IMR-90 (cell line): ENCODE measurements at regions not wholly inside any gene's neighbourhood (a gene's known extent, or its start where the extent isn't known, plus 50 kb on each side); places are given as distances from the start of the nearest gene placed in this dataset.

Experiments used
- ATAC-seq: fragments of 200-7000 bp; cut with Tn5 transposase; 2 replicates; pipeline ENCODE4 v1.9.1; 2020; ENCODE audit warnings: low read depth, mild to moderate bottlenecking, moderate library complexity
- BruUV-seq: library from RNA; stranded (reverse); fragments of 400-500 nt; replicated peaks from 2 replicates; lab custom pipeline; 2021; lab: Mats Ljungman, UMichigan
- CTCF ChIA-PET: fragments of 300-600 bp; formaldehyde crosslinking; extraction: SDS; loops from one replicate; lab custom pipeline; 2021; ENCODE audit warnings: antibody characterized with exemption; lab: Yijun Ruan, JAX
- POLR2A ChIA-PET: fragments of 300-600 bp; sonication (Branson Sonifier 250); formaldehyde crosslinking; loops from one replicate; lab custom pipeline; 2022; ENCODE audit warnings: antibody characterized with exemption; ENCODE audit not compliant: unreplicated experiment; lab: Charles Lee
- DNase-seq: peaks from one replicate; pipeline ENCODE4 v3.0.0; 2013
- H2AFZ ChIP-seq: replicated peaks from 2 replicates; pipeline ENCODE3; 2013; ENCODE audit warnings: low read length, mild to moderate bottlenecking; ENCODE audit not compliant: poor library complexity
- H2AK5ac ChIP-seq: 2 replicates; pipeline ENCODE4 v1.6.1; 2013; ENCODE audit warnings: low read depth, low read length, inconsistent platforms
- H2AK9ac ChIP-seq: replicated peaks from 2 replicates; pipeline ENCODE3; 2013; ENCODE audit warnings: mild to moderate bottlenecking, low read depth, low read length, moderate library complexity; ENCODE audit not compliant: poor library complexity
- H2BK120ac ChIP-seq: 2 replicates; pipeline ENCODE4 v1.6.1; 2013; ENCODE audit warnings: low read depth, low read length, inconsistent platforms
- H2BK15ac ChIP-seq: 3 replicates; pipeline ENCODE4 v1.6.1; 2013; ENCODE audit warnings: low read depth, low read length, inconsistent platforms
- H2BK20ac ChIP-seq: 2 replicates; pipeline ENCODE4 v1.6.1; 2013; ENCODE audit warnings: low read depth, mild to moderate bottlenecking, inconsistent platforms, low read length, moderate library complexity
- H2BK5ac ChIP-seq: 2 replicates; pipeline ENCODE4 v1.6.1; 2013; ENCODE audit warnings: mild to moderate bottlenecking, low read depth, low read length, inconsistent platforms; ENCODE audit not compliant: poor library complexity, severe bottlenecking
- H3K14ac ChIP-seq: replicated peaks from 2 replicates; pipeline ENCODE4 v1.6.1; 2013; ENCODE audit warnings: low read depth, low read length, inconsistent platforms
- H3K18ac ChIP-seq: 2 replicates; pipeline ENCODE4 v1.6.1; 2013; ENCODE audit warnings: low read depth, low read length, control low read depth
- H3K23ac ChIP-seq: 2 replicates; pipeline ENCODE4 v1.6.1; 2013; ENCODE audit warnings: low read depth, low read length, inconsistent platforms
- H3K27ac ChIP-seq: 2 replicates; pipeline ENCODE4 v1.5.1; 2013; ENCODE audit warnings: mild to moderate bottlenecking, control low read depth, low read length; ENCODE audit not compliant: insufficient read depth
- H3K27me3 ChIP-seq: 2 replicates; pipeline ENCODE4 v1.6.1; 2013; ENCODE audit warnings: low read length; ENCODE audit not compliant: control insufficient read depth, insufficient read depth
- H3K36me3 ChIP-seq: 2 replicates; pipeline ENCODE4 v1.6.1; 2013; ENCODE audit warnings: low read length, mixed read lengths; ENCODE audit not compliant: control insufficient read depth, insufficient read depth
- H3K4ac ChIP-seq: 2 replicates; pipeline ENCODE4 v1.6.1; 2013; ENCODE audit warnings: low read depth, low read length, inconsistent platforms
- H3K4me1 ChIP-seq: 2 replicates; pipeline ENCODE4 v1.6.1; 2013; ENCODE audit warnings: low read length, mixed read lengths; ENCODE audit not compliant: control insufficient read depth, insufficient read depth
- H3K4me2 ChIP-seq: 2 replicates; pipeline ENCODE4 v1.6.1; 2013; ENCODE audit warnings: low read depth, mild to moderate bottlenecking, control low read depth, low read length, moderate library complexity
- H3K4me3 ChIP-seq: 2 replicates; pipeline ENCODE4 v1.5.1; 2013; ENCODE audit warnings: low read depth, mild to moderate bottlenecking, control low read depth, low read length, moderate library complexity; ENCODE audit not compliant: insufficient read depth
- H3K56ac ChIP-seq: 2 replicates; pipeline ENCODE4 v1.6.1; 2013; ENCODE audit warnings: low read length, inconsistent platforms; ENCODE audit not compliant: insufficient read depth; ENCODE audit errors: extremely low read depth
- H3K79me1 ChIP-seq, 2 experiments: 2 replicates each; pipeline ENCODE4 v1.6.1; 2013; ENCODE audit warnings: low read length in 2 of 2, inconsistent platforms in 1 of 2, low read depth in 1 of 2
- H3K9ac ChIP-seq: 2 replicates; pipeline ENCODE4 v1.6.1; 2013; ENCODE audit warnings: low read depth, low read length, control low read depth
- H3K9me1 ChIP-seq: 2 replicates; pipeline ENCODE4 v1.6.1; 2013; ENCODE audit warnings: low read length, inconsistent platforms; ENCODE audit not compliant: insufficient read depth
- H3K9me3 ChIP-seq: 2 replicates; pipeline ENCODE4 v1.6.1; 2013; ENCODE audit warnings: low read length; ENCODE audit not compliant: control insufficient read depth, insufficient read depth
- H4K20me1 ChIP-seq: 2 replicates; pipeline ENCODE4 v1.6.1; 2013; ENCODE audit warnings: low read length, inconsistent platforms; ENCODE audit not compliant: insufficient read depth
- H4K5ac ChIP-seq: 2 replicates; pipeline ENCODE4 v1.6.1; 2013; ENCODE audit warnings: mild to moderate bottlenecking, low read depth, low read length, control low read depth
- H4K8ac ChIP-seq, 2 experiments: 2 replicates each; pipeline ENCODE4 v1.6.1; 2013; ENCODE audit warnings: low read depth in 2 of 2, low read length in 2 of 2, control low read depth in 1 of 2, inconsistent platforms in 1 of 2
- H4K91ac ChIP-seq: 2 replicates; pipeline ENCODE4 v1.6.1; 2013; ENCODE audit warnings: low read depth, low read length, inconsistent platforms; ENCODE audit not compliant: insufficient read depth
- BHLHE40 ChIP-seq: fragments of 150-350 bp; IDR thresholded peaks from 2 replicates; pipeline ENCODE4 v1.6.1; 2016; ENCODE audit warnings: mild to moderate bottlenecking, low read depth, low read length
- CEBPB ChIP-seq: IDR thresholded peaks from 2 replicates; pipeline ENCODE4 v1.6.1; 2012; ENCODE audit warnings: low read depth, low read length, improper control_type of control experiment
- CHD1 ChIP-seq: IDR thresholded peaks from 2 replicates; pipeline ENCODE4 v1.6.1; 2012; ENCODE audit warnings: low read depth, low read length, improper control_type of control experiment
- FOS ChIP-seq: fragments of 150-350 bp; IDR thresholded peaks from 2 replicates; pipeline ENCODE4 v1.6.1; 2016; ENCODE audit warnings: low read depth, low read length
- MAFK ChIP-seq: IDR thresholded peaks from 2 replicates; pipeline ENCODE4 v1.6.1; 2012; ENCODE audit warnings: low read depth, low read length, improper control_type of control experiment
- MAZ ChIP-seq: IDR thresholded peaks from 2 replicates; pipeline ENCODE4 v1.6.1; 2012; ENCODE audit warnings: low read depth, mild to moderate bottlenecking, low read length, improper control_type of control experiment, moderate library complexity, borderline replicate concordance
- MXI1 ChIP-seq: IDR thresholded peaks from 2 replicates; pipeline ENCODE4 v1.6.1; 2012; ENCODE audit warnings: low read depth, mild to moderate bottlenecking, low read length, moderate library complexity, borderline replicate concordance
- NFE2L2 ChIP-seq: fragments of 150-350 bp; IDR thresholded peaks from 2 replicates; pipeline ENCODE4 v1.6.1; 2016; ENCODE audit warnings: low read depth, mild to moderate bottlenecking, low read length
- POLR2A ChIP-seq: IDR thresholded peaks from 2 replicates; pipeline ENCODE4 v1.6.1; 2012; ENCODE audit warnings: mild to moderate bottlenecking, low read depth, low read length
- RAD21 ChIP-seq: IDR thresholded peaks from 2 replicates; pipeline ENCODE4 v1.6.1; 2012; ENCODE audit warnings: low read length, improper control_type of control experiment
- RCOR1 ChIP-seq: IDR thresholded peaks from 2 replicates; pipeline ENCODE4 v1.6.1; 2012; ENCODE audit warnings: mild to moderate bottlenecking, low read length, improper control_type of control experiment; ENCODE audit not compliant: insufficient replicate concordance
- RFX5 ChIP-seq: IDR thresholded peaks from 2 replicates; pipeline ENCODE4 v1.8.0; 2012; ENCODE audit warnings: low read depth, mild to moderate bottlenecking, low read length, moderate library complexity
- SMC3 ChIP-seq: fragments of 150-350 bp; IDR thresholded peaks from 2 replicates; pipeline ENCODE4 v1.6.1; 2016; ENCODE audit warnings: low read depth, mild to moderate bottlenecking, antibody characterized with exemption, low read length, moderate library complexity
- WGBS, 2 experiments: methylation state at CpG; one replicate each; pipeline versions ENCODE4 v1.1.5 to v1.1.7; 2013; ENCODE audit warnings: missing lambda C conversion rate in 2 of 2; ENCODE audit not compliant: insufficient read length in 1 of 2; ENCODE audit errors: extremely low coverage in 2 of 2; 5-methylcytosine and 5-hydroxymethylcytosine counted together
- dilution Hi-C: fragments of 300-500 bp; cut with HindIII; formaldehyde crosslinking; loops from one replicate; pipeline ENCODE4 v1.14.3; 2018; ENCODE audit warnings: low sequenced_read_pairs; ENCODE audit not compliant: unreplicated experiment
- in situ Hi-C: fragments of 300-500 bp; cut with MboI; formaldehyde crosslinking; loops from 3 replicates; pipeline ENCODE4 v1.14.3; 2019; ENCODE audit warnings: low sequenced_read_pairs, inconsistent platforms, mixed read lengths
- intact Hi-C: fragments of 100-400 bp; cut with micrococcal nuclease; formaldehyde crosslinking; loops from 2 replicates; pipeline ENCODE4 v1.10.0; 2022
- TF ChIP-seq, protein P1 (sequence below): fragments of 150-350 bp; IDR thresholded peaks from 2 replicates; pipeline ENCODE4 v1.6.1; 2016; ENCODE audit warnings: low read depth, mild to moderate bottlenecking, low read length, moderate library complexity, borderline replicate concordance
- TF ChIP-seq, protein P2 (sequence below): conservative IDR thresholded peaks from 2 replicates; pipeline ENCODE4 v1.5.1; 2012; ENCODE audit warnings: mild to moderate bottlenecking, low read depth, low read length, improper control_type of control experiment
- TF ChIP-seq, protein P3 (sequence below): fragments of 150-350 bp; IDR thresholded peaks from 2 replicates; pipeline ENCODE4 v1.6.1; 2017; ENCODE audit warnings: mild to moderate bottlenecking, antibody characterized with exemption, low read length, low read depth

DNA sequence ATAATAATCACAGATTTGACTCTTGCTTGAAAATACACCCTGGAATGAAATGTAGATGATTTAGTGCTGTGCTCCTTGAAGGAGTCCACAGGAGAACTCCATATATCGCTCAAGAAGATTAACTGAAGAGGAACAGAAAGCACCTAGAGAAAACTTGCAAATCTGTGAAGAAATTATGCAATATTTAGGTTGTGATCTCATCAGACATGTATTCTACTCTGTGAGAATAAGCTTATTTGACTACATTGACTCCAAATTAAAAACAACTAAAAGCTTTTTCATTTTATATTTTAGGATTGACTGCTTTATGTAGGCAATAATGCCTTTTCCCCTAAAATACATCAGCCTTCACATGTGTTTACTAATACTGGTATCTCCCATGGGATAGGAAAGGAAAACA, 906.6 kb upstream of the LRATD1 start:
- dilution Hi-C loops (no loop called here), in situ Hi-C loops (no loop called here), intact Hi-C loops (no loop called here)
- Histone ChIP-seq H2BK15ac (no peak overlapping the region), H3K18ac (no peak overlapping the region), H3K9ac (no peak overlapping the region), H4K8ac (no peak overlapping the region), H4K20me1 (no peaks in the 10 kb centered on the region), H3K4me2 (no peak overlapping the region), H3K56ac (no peak overlapping the region), H3K27ac (no peak overlapping the region), H3K4me3 (no peak overlapping the region), H3K9me1 (no peaks in the 10 kb centered on the region), H3K36me3 (no peaks in the 10 kb centered on the region), H4K5ac (no peak overlapping the region), H2AK5ac (no peak overlapping the region), H2BK20ac (no peak overlapping the region), H2BK5ac (no peak overlapping the region), H4K91ac (no peak overlapping the region), H3K9me3 (no peaks in the 10 kb centered on the region), H2BK120ac (no peak overlapping the region), H3K23ac (no peak overlapping the region), H3K27me3 (no peaks in the 10 kb centered on the region), H3K4me1 (no peaks in the 10 kb centered on the region), H3K14ac (no peak overlapping the region), H3K79me1 (no peaks in the 10 kb centered on the region), H3K4ac (no peak overlapping the region), H2AFZ (no peak overlapping the region), H2AK9ac (no peak overlapping the region)
- TF ChIP-seq, protein P1, sequence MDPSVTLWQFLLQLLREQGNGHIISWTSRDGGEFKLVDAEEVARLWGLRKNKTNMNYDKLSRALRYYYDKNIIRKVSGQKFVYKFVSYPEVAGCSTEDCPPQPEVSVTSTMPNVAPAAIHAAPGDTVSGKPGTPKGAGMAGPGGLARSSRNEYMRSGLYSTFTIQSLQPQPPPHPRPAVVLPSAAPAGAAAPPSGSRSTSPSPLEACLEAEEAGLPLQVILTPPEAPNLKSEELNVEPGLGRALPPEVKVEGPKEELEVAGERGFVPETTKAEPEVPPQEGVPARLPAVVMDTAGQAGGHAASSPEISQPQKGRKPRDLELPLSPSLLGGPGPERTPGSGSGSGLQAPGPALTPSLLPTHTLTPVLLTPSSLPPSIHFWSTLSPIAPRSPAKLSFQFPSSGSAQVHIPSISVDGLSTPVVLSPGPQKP, result no peak
- TF ChIP-seq RAD21 (no peak), NFE2L2 (no peak), POLR2A (no peak), SMC3 (no peak), BHLHE40 (no peak), RCOR1 (no peak), FOS (no peak), MAFK (no peak), MAZ (no peak), RFX5 (no peak), MXI1 (no peak), CEBPB (no peak), CHD1 (no peak)
- TF ChIP-seq, protein P2, sequence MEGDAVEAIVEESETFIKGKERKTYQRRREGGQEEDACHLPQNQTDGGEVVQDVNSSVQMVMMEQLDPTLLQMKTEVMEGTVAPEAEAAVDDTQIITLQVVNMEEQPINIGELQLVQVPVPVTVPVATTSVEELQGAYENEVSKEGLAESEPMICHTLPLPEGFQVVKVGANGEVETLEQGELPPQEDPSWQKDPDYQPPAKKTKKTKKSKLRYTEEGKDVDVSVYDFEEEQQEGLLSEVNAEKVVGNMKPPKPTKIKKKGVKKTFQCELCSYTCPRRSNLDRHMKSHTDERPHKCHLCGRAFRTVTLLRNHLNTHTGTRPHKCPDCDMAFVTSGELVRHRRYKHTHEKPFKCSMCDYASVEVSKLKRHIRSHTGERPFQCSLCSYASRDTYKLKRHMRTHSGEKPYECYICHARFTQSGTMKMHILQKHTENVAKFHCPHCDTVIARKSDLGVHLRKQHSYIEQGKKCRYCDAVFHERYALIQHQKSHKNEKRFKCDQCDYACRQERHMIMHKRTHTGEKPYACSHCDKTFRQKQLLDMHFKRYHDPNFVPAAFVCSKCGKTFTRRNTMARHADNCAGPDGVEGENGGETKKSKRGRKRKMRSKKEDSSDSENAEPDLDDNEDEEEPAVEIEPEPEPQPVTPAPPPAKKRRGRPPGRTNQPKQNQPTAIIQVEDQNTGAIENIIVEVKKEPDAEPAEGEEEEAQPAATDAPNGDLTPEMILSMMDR, result no peak
- TF ChIP-seq, protein P3, sequence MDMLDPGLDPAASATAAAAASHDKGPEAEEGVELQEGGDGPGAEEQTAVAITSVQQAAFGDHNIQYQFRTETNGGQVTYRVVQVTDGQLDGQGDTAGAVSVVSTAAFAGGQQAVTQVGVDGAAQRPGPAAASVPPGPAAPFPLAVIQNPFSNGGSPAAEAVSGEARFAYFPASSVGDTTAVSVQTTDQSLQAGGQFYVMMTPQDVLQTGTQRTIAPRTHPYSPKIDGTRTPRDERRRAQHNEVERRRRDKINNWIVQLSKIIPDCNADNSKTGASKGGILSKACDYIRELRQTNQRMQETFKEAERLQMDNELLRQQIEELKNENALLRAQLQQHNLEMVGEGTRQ, result no peak
- ChIA-PET POLR2A (no interaction called here), CTCF (no interaction called here)
- DNase-seq (no peak), ATAC-seq (no peak)
- BruUV-seq, result no TSS peak
- no CpG with 5 or more reads among the region's 1 CpG for whole genome bisulfite sequencing, 2 experiments
